Kidney epithelial cell (primary cell): ENCODE measurements at regions not wholly inside any gene's neighbourhood (a gene's known extent, or its start where the extent isn't known, plus 50 kb on each side); places are given as distances from the start of the nearest gene placed in this dataset.

Source experiments
- DNase-seq: peaks from one replicate; pipeline ENCODE4 v3.0.0-alpha.2; 2010; ENCODE audit warnings: low read depth
- H3K27me3 ChIP-seq: 2 replicates; pipeline ENCODE4 v1.6.0; 2011; ENCODE audit warnings: low read length; ENCODE audit not compliant: control insufficient read depth, insufficient read depth
- H3K36me3 ChIP-seq: 2 replicates; pipeline ENCODE4 v1.5.1; 2011; ENCODE audit warnings: low read length; ENCODE audit not compliant: control insufficient read depth, insufficient read depth
- H3K4me3 ChIP-seq: 2 replicates; pipeline ENCODE4 v1.5.1; 2011; ENCODE audit warnings: low read depth, mild to moderate bottlenecking, control low read depth, low read length
- TF ChIP-seq, protein P1 (sequence below): IDR thresholded peaks from 2 replicates; pipeline ENCODE4 v1.5.1; 2011; ENCODE audit warnings: mild to moderate bottlenecking, moderate library complexity, low read length, control low read depth, inconsistent platforms; ENCODE audit not compliant: insufficient read depth, poor library complexity, severe bottlenecking

DNA sequence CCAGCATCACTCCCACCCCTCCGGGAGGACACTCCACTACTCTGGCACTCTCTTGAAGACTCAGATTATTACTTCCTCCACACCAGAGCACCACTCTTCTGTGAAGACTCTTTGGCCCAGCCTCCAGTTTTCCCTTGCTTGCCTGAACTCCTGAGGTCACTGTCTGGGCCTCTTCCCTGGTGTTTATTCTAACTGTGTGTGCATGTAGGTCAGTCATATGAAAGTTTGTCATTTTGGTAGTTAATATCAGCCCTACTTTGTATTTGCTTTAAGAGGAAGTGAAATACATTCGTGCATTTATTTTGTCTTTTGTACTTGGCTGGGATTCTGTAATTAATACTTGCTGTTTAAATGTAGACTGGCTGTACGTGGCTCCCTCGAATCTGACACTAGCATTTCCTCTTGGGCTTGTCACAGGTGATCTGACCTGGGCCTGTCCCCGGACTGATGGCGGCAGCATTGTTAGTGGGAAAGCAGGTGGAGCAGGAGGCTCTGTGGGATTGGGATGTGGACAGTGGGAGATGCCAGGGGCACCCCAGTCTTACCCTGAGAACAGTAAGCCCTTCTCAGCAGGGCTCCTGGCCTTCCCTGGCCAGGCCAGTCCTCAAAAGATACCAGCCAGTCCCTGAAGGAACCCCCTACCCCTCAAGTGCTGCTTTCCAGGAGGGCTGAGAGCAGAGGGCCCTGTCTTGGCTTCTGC lies 350.5 kb downstream of the CDC5L start:
- Histone ChIP-seq H3K4me3 (no peak overlapping the region), H3K36me3 (no peaks in the 10 kb centered on the region), H3K27me3 (no peaks in the 10 kb centered on the region)
- TF ChIP-seq, protein P1, sequence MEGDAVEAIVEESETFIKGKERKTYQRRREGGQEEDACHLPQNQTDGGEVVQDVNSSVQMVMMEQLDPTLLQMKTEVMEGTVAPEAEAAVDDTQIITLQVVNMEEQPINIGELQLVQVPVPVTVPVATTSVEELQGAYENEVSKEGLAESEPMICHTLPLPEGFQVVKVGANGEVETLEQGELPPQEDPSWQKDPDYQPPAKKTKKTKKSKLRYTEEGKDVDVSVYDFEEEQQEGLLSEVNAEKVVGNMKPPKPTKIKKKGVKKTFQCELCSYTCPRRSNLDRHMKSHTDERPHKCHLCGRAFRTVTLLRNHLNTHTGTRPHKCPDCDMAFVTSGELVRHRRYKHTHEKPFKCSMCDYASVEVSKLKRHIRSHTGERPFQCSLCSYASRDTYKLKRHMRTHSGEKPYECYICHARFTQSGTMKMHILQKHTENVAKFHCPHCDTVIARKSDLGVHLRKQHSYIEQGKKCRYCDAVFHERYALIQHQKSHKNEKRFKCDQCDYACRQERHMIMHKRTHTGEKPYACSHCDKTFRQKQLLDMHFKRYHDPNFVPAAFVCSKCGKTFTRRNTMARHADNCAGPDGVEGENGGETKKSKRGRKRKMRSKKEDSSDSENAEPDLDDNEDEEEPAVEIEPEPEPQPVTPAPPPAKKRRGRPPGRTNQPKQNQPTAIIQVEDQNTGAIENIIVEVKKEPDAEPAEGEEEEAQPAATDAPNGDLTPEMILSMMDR, result no peak
- DNase-seq, result no peak

DNA sequence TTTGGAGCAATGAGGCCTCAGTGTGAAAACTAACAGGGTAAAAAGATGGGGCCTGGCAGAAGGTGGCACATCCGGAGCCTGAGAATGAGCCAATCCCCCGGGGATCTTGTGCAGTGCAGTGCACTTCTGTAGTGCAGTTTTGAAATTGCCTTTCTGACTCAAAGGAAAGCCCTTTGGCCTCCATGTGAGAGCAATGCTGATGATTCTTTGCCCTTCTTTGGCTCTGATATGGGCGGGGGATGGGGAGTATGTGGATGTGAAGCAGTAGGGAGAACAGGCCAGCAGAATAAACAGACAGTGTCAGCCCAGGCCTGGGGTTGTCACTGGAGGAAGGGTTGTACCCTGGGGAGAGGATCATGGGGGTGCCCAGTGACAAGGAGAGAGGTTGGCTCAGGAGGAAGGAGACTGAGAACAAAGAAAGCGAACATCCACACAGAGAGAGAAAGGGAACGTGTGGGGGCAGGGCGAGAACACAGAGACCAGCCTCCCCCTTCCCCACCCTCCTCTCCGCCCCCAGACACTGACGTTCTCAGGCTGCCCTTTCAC lies 351.2 kb downstream of the CDC5L start:
- no peaks in the 10 kb centered on the region for H3K36me3 ChIP-seq
- TF ChIP-seq, protein P1, result no peak
- no peak overlapping the region for H3K4me3 ChIP-seq
- no peaks in the 10 kb centered on the region for H3K27me3 ChIP-seq
- no peak for DNase-seq

DNA sequence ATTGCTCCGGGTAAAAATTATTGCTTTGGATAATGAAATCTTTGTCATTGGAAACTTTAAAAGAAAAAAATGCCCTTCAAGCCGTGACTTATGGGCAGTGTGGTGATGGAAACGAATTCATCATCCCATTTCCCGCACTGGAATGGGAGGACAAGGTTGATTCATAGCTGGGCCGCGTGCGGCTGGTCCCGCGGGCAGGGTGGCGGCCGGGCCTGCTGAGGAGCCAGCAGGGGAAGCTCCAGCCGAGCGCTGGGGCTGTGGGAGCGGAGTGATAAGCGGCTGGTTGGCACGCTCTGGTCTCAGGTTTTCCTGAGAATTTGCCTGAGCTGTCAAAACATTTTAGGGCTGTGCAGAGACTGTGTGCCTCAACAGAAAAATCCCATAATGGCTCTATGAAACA lies 351.7 kb downstream of the CDC5L start:
- H3K4me3 ChIP-seq, result no peak overlapping the region
- no peak for DNase-seq
- TF ChIP-seq, protein P1, result no peak
- no peaks in the 10 kb centered on the region for H3K27me3 ChIP-seq
- no peaks in the 10 kb centered on the region for H3K36me3 ChIP-seq

DNA sequence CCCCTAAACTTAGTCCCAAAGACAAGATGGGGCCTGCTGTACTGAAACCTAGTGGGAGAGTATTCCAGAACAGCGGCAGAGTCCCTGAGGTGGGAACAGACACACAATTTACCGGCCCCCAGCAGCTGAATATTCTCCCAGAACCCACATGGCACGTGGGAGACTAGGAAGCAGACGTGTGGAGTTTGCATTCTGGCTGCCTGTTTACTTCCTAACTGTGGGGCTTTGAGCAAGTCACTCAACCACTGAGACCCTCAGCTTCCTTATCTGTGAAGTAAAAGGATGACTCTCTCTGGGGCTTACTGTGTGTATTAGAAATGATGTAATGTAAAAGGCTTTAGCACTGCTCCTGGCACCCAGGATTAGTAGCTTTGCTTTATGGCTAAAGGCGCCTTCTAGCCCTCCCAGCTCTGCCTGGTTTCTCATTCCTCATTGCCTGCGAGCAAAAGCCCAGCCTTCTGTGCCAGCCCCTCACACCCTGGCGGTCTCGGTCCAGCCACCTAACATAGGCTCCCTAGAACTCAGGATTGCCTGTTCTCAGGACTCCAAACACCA lies 353.1 kb downstream of the CDC5L start:
- TF ChIP-seq, protein P1, result no peak
- Histone ChIP-seq H3K36me3 (no peaks in the 10 kb centered on the region), H3K4me3 (no peak overlapping the region), H3K27me3 (no peaks in the 10 kb centered on the region)
- no peak for DNase-seq

DNA sequence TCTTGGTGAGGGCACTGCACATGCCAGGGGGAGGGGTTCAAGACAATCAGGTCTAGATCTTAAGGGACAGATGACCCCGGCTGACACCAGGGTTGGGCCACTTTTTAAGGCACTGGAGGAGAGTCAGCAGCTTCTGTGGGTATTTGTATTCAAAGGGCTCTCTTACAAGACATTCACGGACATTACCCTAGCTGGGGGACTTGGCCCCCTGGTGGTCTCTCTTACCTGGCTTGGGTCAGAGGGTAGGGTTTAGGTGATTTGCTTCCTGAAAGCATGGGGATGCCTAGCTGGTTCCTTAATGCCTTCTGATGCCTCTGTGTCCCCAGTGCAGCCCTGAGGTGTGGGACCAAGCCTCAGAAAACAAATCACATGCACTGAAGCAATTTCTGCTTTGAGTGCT lies 354.7 kb downstream of the CDC5L start:
- no peak overlapping the region for H3K4me3 ChIP-seq
- H3K27me3 ChIP-seq, result no peaks in the 10 kb centered on the region
- H3K36me3 ChIP-seq, result no peaks in the 10 kb centered on the region
- TF ChIP-seq, protein P1, result no peak
- no peak for DNase-seq
